Body of pancreas (tissue), 4 donors: ENCODE measurements at regions not wholly inside any gene's neighbourhood (a gene's known extent, or its start where the extent isn't known, plus 50 kb on each side); places are given as distances from the start of the nearest gene placed in this dataset.

Source experiments
- POLR2A ChIP-seq, 3 donors: fragments of 450-650 bp; IDR thresholded peaks; one replicate each; pipeline ENCODE4 v1.6.1; 2016; ENCODE audit warnings: antibody characterized with exemption in 3 of 3, mild to moderate bottlenecking in 2 of 3
- TF ChIP-seq, protein P1 (sequence below), 7 experiments: fragments of 450-650 bp in 4 of 7; fragments of 200-600 bp in 3 of 7; sonication (generic) in 3 of 7; IDR thresholded peaks; one replicate each; pipeline ENCODE4 v1.5.1; 2016 to 2019; ENCODE audit warnings: antibody characterized with exemption in 7 of 7

- TF ChIP-seq, protein P1, sequence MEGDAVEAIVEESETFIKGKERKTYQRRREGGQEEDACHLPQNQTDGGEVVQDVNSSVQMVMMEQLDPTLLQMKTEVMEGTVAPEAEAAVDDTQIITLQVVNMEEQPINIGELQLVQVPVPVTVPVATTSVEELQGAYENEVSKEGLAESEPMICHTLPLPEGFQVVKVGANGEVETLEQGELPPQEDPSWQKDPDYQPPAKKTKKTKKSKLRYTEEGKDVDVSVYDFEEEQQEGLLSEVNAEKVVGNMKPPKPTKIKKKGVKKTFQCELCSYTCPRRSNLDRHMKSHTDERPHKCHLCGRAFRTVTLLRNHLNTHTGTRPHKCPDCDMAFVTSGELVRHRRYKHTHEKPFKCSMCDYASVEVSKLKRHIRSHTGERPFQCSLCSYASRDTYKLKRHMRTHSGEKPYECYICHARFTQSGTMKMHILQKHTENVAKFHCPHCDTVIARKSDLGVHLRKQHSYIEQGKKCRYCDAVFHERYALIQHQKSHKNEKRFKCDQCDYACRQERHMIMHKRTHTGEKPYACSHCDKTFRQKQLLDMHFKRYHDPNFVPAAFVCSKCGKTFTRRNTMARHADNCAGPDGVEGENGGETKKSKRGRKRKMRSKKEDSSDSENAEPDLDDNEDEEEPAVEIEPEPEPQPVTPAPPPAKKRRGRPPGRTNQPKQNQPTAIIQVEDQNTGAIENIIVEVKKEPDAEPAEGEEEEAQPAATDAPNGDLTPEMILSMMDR (IDR thresholded peaks at IDR 0.05): no peak
- TF ChIP-seq POLR2A (IDR thresholded peaks at IDR 0.05): no peak
These were observed 656.6 kb upstream of the SOX9 start for GRCh38 chr17:71464241-71464640.
